ENCODE measurements at regions not wholly inside any gene's neighbourhood (a gene's known extent, or its start where the extent isn't known, plus 50 kb on each side); places are given as distances from the start of the nearest gene placed in this dataset.

DNA sequence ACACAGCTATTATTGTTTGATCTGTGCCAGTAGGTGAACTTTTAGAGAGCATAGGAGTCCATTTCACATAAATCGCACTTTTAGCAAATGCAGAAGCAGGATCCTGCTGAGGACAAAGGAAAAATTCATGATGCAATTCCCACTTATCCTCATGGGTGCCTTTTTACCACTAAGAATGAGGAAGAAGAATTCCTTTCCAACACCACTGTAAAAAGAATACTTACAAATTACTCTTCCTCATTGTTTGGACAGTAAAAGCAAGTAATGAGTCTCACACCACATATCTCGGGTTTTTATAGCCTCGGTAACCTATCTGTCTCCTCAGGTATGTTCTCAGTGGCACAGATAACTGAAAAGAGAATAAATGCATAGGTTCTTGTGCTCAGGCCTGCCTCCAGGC is 238.5 kb downstream of the MTX2 start:
- Mint-ChIP-seq H3K27ac (no peak overlapping the region), H3K9me3 (peaks cover 0 to 2% (median 0%) of the 10 kb centered on the region in 7 donors), H3K36me3 (no peaks in the 10 kb centered on the region), H3K4me1 (no peaks in the 10 kb centered on the region), H3K4me3 (no peak overlapping the region), H3K27me3 (peaks cover 10 to 43% (median 14%) of the 10 kb centered on the region in 3 donors)
- DNase-seq (no peak), ATAC-seq (ENCODE audit: low read depth in 2 of 2) (no peak)

DNA sequence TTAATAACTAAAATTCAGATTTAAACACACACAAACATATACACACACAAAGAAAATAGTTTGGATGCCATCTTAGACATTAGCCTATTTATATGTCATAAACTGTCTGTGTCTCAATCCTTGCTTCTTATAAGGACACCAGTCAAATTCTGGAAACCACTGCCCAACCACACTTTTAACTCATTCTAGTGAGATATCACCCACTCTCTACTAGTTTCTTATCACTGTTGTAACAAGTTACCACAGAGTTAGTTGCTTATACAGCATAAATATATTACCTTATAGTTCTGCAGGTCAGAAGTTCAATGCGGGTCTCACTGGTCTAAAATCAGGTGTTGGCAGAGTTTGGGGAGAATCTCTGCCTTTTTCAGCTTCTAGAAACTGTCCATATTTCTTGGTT is 239.1 kb downstream of the MTX2 start:
- Mint-ChIP-seq H3K4me1 (no peaks in the 10 kb centered on the region), H3K27ac (no peak overlapping the region), H3K27me3 (peaks cover 4 to 37% (median 11%) of the 10 kb centered on the region in 3 donors), H3K4me3 (no peak overlapping the region), H3K36me3 (no peaks in the 10 kb centered on the region), H3K9me3 (peaks cover 0 to 2% (median 0%) of the 10 kb centered on the region in 7 donors)
- ATAC-seq (ENCODE audit: low read depth in 2 of 2) (no peak), DNase-seq (no peak)

DNA sequence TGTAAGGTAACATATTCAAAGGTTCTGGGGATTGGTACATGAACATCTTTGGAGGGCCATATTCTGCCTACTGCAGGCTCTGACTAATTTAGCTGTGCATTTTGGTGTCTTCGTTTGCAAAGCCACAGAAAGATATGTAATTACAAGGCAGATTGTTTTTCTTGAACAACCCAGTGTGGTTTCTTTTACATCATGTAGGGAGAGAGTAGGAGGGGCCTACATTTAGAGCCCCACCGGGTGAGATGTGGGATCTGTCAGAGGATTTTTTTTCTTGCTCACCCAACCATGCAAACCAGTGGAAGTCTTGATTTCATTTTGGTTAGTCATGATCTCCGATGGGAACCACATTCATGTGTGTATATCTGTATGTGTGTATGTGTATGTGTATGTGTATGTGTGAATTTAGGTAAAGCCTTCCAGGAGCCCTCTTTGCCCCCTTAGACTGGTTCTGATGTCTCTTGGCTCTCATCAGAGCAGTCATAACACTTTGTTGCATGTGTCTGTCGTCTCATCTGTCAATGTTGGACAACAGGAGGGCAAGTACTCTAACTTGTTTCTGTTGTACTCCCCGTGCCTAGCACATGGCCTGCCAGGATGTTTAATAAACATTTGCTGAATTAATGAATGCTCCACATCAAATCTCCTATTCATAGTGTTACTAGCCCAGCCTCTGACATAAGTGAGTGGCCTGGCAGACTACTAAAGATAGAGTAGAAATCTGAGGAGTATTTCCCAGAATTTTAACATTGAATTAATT is 239.9 kb downstream of the MTX2 start:
- no peak overlapping the region for H3K27ac Mint-ChIP-seq
- no peaks in the 10 kb centered on the region for H3K4me1 Mint-ChIP-seq
- H3K27me3 Mint-ChIP-seq, result peaks cover 0 to 31% (median 11%) of the 10 kb centered on the region in 3 donors
- H3K9me3 Mint-ChIP-seq, result peaks cover 0 to 2% (median 0%) of the 10 kb centered on the region in 7 donors
- no peak for DNase-seq
- ATAC-seq (ENCODE audit: low read depth in 2 of 2), result no peak
- no peaks in the 10 kb centered on the region for H3K36me3 Mint-ChIP-seq
- no peak overlapping the region for H3K4me3 Mint-ChIP-seq

DNA sequence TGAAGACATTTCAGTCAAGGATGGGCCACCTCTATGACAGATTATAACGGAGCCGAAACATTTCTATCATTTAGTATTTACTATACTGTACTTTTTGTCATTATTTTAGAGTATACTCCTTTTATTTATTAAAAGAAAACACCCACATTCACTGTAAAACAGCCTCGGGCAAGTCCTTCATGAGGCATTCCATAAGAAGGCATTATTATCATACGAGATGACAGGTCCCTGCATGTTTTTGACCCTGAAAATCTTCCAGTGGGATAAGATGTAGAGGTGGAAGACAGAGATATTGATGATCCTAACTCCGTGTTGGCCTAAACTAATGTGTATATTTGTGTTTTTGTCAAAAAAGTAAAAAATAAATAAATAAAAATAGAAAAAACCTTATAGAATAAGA is 245.0 kb downstream of the MTX2 start:
- H3K27ac Mint-ChIP-seq, result no peak overlapping the region
- no peak for ATAC-seq (ENCODE audit: low read depth in 2 of 2)
- H3K36me3 Mint-ChIP-seq, result no peaks in the 10 kb centered on the region
- peaks cover 0 to 2% (median 0%) of the 10 kb centered on the region in 7 donors for H3K9me3 Mint-ChIP-seq
- H3K4me1 Mint-ChIP-seq, result no peaks in the 10 kb centered on the region
- H3K4me3 Mint-ChIP-seq, result no peak overlapping the region
- peaks cover 0 to 15% (median 7%) of the 10 kb centered on the region in 3 donors for H3K27me3 Mint-ChIP-seq
- no peak for DNase-seq

GRCh38 chr2:176514805-176515500 is 245.7 kb downstream of the MTX2 start:
- DNase-seq (no peak), ATAC-seq (ENCODE audit: low read depth in 2 of 2) (no peak)
- peaks cover 0 to 10% (median 7%) of the 10 kb centered on the region in 3 donors for H3K27me3 Mint-ChIP-seq
- no peak overlapping the region for H3K4me3 Mint-ChIP-seq
- no peaks in the 10 kb centered on the region for H3K4me1 Mint-ChIP-seq
- H3K36me3 Mint-ChIP-seq, result no peaks in the 10 kb centered on the region
- no peak overlapping the region for H3K27ac Mint-ChIP-seq
- no peaks in the 10 kb centered on the region for H3K9me3 Mint-ChIP-seq

- Mint-ChIP-seq H3K36me3 (no peaks in the 10 kb centered on the region), H3K27me3 (peaks cover 0 to 13% (median 7%) of the 10 kb centered on the region in 3 donors), H3K27ac (no peak overlapping the region), H3K4me3 (no peak overlapping the region), H3K4me1 (no peaks in the 10 kb centered on the region), H3K9me3 (no peaks in the 10 kb centered on the region)
- no peak for ATAC-seq (ENCODE audit: low read depth in 2 of 2)
- DNase-seq, result no peak
Measured at GRCh38 chr2:176516051-176516602, 246.9 kb downstream of the MTX2 start.

GRCh38 chr2:176518823-176519222 is 249.6 kb downstream of the MTX2 start:
- Mint-ChIP-seq H3K27ac (no peak overlapping the region), H3K36me3 (no peaks in the 10 kb centered on the region), H3K4me1 (no peaks in the 10 kb centered on the region), H3K27me3 (peaks cover 0 to 15% (median 7%) of the 10 kb centered on the region in 3 donors), H3K9me3 (no peaks in the 10 kb centered on the region), H3K4me3 (no peak overlapping the region)
- ATAC-seq (ENCODE audit: low read depth in 2 of 2) (no peak), DNase-seq (no peak)

DNA sequence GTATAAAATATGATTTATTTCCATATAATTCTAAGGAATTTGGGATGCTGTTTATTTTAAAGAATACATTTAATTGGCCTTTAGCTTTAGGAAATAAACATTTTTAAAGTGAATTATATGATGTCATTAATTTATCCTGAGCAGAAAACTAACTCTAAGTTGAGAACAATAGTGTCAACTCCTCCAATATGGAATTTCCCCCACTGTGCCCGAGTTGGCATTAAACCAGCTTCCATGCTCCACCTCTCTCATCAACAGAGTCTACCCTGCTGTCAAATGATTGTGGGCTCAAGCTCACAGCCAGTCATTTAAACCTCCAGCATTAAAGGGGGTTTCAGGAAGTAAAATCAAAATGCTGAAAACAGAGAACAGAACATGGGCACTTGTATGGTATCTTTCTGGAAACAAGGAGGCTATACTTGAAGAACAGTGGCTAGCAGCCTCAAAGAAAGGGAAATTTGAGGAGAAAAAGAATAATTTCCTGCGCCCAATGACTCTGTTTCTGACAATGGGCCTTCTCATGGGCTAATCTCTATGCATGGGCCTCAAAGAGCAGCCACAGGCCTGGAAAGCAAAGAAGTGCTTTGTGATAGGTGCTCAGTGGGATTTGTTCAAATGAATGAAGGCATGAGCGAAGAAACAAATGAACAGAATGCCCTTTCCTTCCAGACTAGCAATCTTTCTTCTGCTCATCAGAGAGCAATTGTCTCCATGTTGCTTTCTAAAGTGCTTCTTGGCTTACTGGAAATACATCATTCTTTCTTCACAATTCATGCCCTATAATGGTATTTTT is 252.8 kb downstream of the MTX2 start:
- Mint-ChIP-seq H3K36me3 (no peaks in the 10 kb centered on the region), H3K27ac (no peak overlapping the region)

DNA sequence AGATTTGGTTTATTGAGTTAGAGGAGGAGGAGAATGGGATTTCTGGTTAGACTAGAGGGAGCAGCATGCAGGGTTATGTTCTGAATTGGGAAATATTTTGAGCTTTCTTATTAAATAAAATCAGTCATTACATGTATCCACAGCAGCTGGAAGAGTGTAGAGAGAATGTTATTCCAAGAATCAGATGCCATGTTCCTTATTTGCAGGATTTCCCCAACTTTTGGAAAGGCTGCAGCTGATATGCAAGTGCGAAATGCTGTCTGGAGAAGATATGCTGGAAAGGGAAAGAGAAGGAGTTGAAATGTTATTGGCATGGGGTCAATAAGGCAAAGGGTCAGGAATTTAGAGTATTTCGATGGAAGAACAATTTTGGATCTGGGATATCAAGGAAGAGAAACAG is 255.8 kb downstream of the MTX2 start:
- DNase-seq (no peak), ATAC-seq (ENCODE audit: low read depth in 2 of 2) (no peak)
- Mint-ChIP-seq H3K4me3 (no peak overlapping the region), H3K4me1 (no peaks in the 10 kb centered on the region), H3K27ac (no peak overlapping the region), H3K27me3 (peaks cover 16 to 36% (median 35%) of the 10 kb centered on the region in 3 donors), H3K36me3 (no peaks in the 10 kb centered on the region), H3K9me3 (no peaks in the 10 kb centered on the region)

More for the DNA sequence above, 252.8 kb downstream of the MTX2 start:
- Mint-ChIP-seq H3K4me1 (no peaks in the 10 kb centered on the region), H3K4me3 (no peak overlapping the region), H3K9me3 (no peaks in the 10 kb centered on the region), H3K27me3 (peaks cover 9 to 27% (median 26%) of the 10 kb centered on the region in 3 donors)
- DNase-seq, result no peak
- ATAC-seq (ENCODE audit: low read depth in 2 of 2), result no peak

GRCh38 chr2:176526995-176527901 is 258.0 kb downstream of the MTX2 start:
- no peaks in the 10 kb centered on the region for H3K4me1 Mint-ChIP-seq
- peaks cover 23 to 42% (median 33%) of the 10 kb centered on the region in 3 donors for H3K27me3 Mint-ChIP-seq
- DNase-seq, result no peak

GRCh38 chr2:176531608-176532007 is 262.4 kb downstream of the MTX2 start:
- Mint-ChIP-seq H3K4me1 (no peaks in the 10 kb centered on the region), H3K27ac (peak overlapping the region in 1 of 6 donors; percentile 18), H3K36me3 (no peaks in the 10 kb centered on the region), H3K27me3 (peaks cover 26 to 31% (median 26%) of the 10 kb centered on the region in 3 donors), H3K9me3 (peaks cover 0 to 4% (median 0%) of the 10 kb centered on the region in 7 donors), H3K4me3 (no peak overlapping the region)
- ATAC-seq (ENCODE audit: low read depth in 2 of 2) (no peak), DNase-seq (no peak)

More at GRCh38 chr2:176526995-176527901, 258.0 kb downstream of the MTX2 start:
- H3K27ac Mint-ChIP-seq, result no peak overlapping the region
- H3K36me3 Mint-ChIP-seq, result no peaks in the 10 kb centered on the region
- no peaks in the 10 kb centered on the region for H3K9me3 Mint-ChIP-seq
- no peak for ATAC-seq (ENCODE audit: low read depth in 2 of 2)
- no peak overlapping the region for H3K4me3 Mint-ChIP-seq

GRCh38 chr2:176533505-176534193 is 264.4 kb downstream of the MTX2 start:
- peaks cover 0 to 4% (median 0%) of the 10 kb centered on the region in 7 donors for H3K9me3 Mint-ChIP-seq
- no peak overlapping the region for H3K4me3 Mint-ChIP-seq
- no peak for ATAC-seq (ENCODE audit: low read depth in 2 of 2)
- peaks cover 25 to 29% (median 26%) of the 10 kb centered on the region in 3 donors for H3K27me3 Mint-ChIP-seq
- H3K4me1 Mint-ChIP-seq, result no peaks in the 10 kb centered on the region
- no peak overlapping the region for H3K27ac Mint-ChIP-seq
- no peak for DNase-seq
- no peaks in the 10 kb centered on the region for H3K36me3 Mint-ChIP-seq
